HG02763 (cell line): ENCODE measurements at regions not wholly inside any gene's neighbourhood (a gene's known extent, or its start where the extent isn't known, plus 50 kb on each side); places are given as distances from the start of the nearest gene placed in this dataset.
"Not testable (repeated sequence)": the region's sequence is repeated elsewhere in the genome, so short reads cannot be mapped to it uniquely, and the experiment has no call there.

Source experiments
- ATAC-seq: cut with Tn5 transposase; IDR thresholded peaks from one replicate; pipeline ENCODE4 v1.9.1; 2021; ENCODE audit warnings: mild to moderate bottlenecking, moderate library complexity; ENCODE audit not compliant: unreplicated experiment

- peak; percentile 77 for ATAC-seq
Observed at GRCh38 chr4:132646186-132646585, 502.9 kb upstream of the PCDH10 start.

DNA sequence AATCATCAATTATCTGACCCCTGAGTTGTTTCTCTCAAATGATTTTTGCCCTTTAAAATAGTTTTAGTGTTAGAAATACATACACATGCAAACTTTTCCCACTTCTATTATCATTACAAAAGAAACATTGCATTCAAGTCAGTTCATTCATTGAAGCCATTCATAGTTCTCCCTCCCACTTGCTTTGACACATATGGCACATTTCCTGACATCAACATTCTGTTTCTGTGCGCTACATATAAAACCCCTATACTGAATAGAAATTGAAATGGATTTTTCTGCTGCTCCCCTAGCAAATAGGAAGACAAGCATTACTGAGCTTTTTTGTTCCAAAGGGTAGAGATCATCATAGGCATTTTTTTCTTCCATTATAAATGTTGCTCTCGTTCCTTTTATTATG is 497.9 kb upstream of the PCDH10 start:
- ATAC-seq = no peak

DNA sequence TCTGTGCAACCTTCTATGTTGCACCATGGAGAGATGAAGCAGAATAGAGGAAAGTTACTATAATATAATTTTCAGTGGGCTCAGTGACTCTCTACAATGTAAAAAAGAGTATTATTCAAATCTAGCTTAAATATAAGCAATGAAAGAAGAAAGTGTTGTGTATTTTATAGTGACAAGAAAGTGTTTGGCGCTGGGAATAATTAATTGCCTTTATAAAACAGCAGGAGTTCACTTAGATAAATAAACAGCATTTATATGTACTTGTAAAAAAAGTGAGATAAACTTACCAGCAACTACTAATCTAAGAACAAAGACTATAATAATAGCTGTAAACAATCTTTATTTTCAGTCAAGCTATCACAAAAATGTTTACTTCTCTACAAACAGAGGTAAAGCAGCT is 488.9 kb upstream of the PCDH10 start:
- no peak for ATAC-seq

DNA sequence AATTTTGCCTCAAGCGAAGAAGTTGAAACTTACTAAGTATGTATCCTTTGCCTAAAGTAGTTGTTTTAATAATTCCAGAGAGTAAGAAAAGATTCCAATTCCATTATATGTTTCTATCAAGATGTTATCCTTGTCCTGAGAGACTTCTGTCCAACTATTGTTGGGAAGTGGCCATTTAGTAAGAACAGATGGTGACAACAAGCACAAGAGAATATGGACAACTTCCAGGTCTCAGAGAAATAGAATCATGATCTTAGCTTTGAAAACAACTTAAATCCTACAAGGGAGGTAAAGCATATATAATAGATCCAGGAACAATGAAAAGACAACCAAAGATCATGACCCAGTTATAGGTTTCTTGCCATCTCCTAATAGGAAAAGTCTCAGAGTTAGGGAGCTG is 486.6 kb upstream of the PCDH10 start:
- ATAC-seq = no peak

DNA sequence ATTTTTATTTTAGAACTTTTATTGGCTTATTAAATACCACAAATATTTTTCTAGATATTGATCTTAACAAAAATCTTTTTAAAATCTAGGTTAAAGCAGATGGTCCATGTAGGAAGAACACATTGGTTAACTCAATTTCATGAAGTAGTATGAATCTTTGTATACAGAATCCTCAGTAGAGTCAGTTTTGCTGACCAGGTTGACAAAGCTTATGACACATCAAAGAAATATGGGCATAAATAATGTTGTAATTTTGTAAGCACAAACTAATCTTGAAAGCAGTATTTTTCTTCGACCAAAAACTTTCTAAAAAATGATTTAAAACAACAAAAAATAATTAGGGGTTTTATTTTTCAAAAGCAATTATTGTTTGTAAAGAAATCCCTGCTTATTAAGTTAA is 479.3 kb upstream of the PCDH10 start:
- no peak for ATAC-seq

DNA sequence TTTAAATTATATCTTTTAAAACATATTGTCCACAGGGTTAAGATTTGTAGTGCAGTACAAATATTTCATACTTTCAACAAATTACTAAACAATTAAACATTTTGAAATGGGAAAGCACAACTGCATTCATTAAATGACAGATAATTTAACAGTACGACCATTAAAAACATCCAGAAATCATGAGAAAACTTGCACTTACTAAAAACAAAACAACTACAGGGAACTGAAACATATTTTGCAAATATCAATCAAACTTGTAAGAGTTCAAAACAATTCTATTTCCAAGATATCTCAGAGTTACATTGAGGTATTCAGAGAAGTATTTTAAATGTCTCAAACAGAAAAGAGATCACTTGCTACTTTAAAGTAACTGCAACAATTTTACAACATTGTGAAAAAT is 478.5 kb upstream of the PCDH10 start:
- no peak for ATAC-seq

GRCh38 chr4:132683957-132684356 is 465.1 kb upstream of the PCDH10 start:
- ATAC-seq = no peak

DNA sequence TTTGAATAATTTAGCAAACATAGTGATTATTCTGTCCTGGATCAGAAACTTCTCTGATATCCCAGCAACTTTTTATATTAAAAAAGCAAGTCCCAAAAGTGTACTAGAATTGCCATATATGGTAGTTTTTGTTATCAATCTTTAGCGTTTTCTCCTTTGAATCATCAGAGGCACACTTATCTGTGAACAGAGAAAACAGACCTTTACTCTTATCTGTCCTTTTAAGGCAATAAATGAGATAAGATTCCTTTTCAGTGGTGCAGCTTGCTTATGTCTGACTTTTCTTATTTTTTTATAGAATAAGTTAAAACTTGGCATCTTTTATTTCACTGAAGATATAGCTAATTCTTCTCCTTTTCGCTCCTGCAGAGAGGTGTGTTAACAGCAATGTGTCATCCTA is 458.1 kb upstream of the PCDH10 start:
- no peak for ATAC-seq

GRCh38 chr4:132691668-132692067 is 457.4 kb upstream of the PCDH10 start:
- no peak for ATAC-seq

GRCh38 chr4:132694775-132695174 is 454.3 kb upstream of the PCDH10 start:
- ATAC-seq = no peak

DNA sequence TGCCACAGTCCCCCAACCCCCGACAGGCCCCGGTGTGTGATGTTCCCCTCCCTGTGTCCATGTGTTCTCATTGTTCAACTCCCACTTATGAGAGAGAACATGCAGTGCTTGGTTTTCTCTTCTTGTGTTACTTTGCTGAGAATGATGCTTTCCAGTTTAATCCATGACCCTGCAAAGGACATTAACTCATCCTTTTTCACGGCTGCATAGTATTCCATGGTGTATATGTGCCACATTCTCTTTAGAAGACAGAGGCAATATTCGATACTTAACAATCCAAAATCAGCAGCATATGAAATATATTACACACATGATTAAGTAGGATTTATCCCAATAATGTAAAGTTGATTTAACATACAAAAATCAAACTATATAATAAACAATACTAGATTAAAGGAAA is 451.6 kb upstream of the PCDH10 start:
- ATAC-seq = not testable (repeated sequence)

GRCh38 chr4:132707955-132708354 is 441.1 kb upstream of the PCDH10 start:
- no peak for ATAC-seq

DNA sequence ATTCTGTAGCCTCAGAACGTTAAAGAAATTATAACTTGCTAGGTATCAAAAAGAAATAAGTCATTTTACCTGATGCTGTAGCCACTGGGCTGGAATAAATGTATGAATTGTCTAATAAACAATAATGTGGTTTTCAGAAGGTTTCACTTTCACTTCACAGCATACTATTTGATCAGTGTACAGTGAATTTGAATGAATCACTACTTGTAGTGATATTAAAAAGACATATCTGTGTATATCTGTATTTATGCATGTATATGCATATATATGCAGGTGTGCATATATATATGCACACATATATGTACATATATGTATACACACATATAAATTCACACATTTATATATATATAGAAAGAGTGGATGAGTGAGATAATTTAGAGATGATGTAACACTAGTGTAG is 440.0 kb upstream of the PCDH10 start:
- ATAC-seq = no peak

GRCh38 chr4:132710971-132711370 is 438.1 kb upstream of the PCDH10 start:
- ATAC-seq = no peak

DNA sequence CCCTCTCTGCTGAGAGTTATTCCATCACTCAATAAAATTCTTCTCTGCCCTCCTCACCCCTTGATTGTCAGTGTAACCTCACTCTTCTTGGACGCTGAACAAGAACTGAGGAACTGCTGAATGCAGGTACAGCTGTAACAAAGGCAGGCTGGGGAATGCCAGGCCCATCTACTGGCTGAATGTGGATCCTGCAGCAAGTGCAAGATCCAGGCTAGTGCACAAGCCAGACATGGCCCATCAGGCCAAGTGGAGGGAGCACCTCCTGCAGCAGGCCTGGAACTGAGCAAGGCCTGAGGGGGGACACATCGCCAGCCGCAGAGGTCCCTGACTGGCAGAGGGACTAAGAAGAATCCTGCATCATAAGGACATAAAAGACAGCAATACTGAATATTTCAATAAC is 411.8 kb upstream of the PCDH10 start:
- no peak for ATAC-seq

GRCh38 chr4:132759199-132759780 is 389.8 kb upstream of the PCDH10 start:
- no peak for ATAC-seq

GRCh38 chr4:132763465-132763864 is 385.6 kb upstream of the PCDH10 start:
- ATAC-seq = no peak

DNA sequence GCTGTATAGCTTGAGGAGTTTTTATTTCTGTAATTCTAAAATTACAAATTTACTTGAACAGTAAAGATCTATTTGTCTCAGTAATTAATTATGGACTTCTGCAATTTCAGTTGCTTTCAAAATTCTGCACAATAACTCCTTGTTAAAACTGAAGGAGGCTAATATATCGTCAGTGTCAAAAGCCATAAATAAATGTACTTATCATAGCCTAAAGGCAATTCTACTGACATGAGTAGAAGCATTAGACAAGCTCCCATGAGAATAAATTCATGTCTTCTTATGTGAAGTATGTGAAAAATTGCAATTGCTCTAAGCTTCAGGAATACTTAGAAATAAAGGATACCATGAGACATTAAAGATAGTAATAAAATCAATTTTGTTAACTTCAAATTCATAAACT is 381.2 kb upstream of the PCDH10 start:
- no peak for ATAC-seq

- no peak for ATAC-seq
Observed at GRCh38 chr4:132770776-132771175, 378.3 kb upstream of the PCDH10 start.

GRCh38 chr4:132792310-132792709 is 356.8 kb upstream of the PCDH10 start:
- ATAC-seq = no peak

DNA sequence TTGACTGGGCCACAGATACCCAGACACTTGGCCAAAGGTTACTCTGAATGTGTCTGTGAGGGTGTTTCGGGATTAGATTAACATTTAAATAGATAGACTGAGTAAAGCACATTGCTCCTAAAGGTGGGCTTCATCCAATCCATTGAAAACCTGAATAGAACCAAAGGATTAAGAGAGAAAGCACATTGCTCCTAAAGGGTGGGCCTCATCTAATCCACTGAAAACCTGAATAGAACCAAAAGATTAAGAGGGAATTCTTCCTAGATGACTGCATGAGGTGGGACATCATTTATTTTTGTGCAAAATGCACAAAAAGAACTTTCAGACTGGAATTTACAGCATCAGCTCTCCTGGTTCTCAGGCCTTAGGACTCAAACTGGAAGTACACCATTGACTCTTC is 351.2 kb upstream of the PCDH10 start:
- ATAC-seq = no peak

DNA sequence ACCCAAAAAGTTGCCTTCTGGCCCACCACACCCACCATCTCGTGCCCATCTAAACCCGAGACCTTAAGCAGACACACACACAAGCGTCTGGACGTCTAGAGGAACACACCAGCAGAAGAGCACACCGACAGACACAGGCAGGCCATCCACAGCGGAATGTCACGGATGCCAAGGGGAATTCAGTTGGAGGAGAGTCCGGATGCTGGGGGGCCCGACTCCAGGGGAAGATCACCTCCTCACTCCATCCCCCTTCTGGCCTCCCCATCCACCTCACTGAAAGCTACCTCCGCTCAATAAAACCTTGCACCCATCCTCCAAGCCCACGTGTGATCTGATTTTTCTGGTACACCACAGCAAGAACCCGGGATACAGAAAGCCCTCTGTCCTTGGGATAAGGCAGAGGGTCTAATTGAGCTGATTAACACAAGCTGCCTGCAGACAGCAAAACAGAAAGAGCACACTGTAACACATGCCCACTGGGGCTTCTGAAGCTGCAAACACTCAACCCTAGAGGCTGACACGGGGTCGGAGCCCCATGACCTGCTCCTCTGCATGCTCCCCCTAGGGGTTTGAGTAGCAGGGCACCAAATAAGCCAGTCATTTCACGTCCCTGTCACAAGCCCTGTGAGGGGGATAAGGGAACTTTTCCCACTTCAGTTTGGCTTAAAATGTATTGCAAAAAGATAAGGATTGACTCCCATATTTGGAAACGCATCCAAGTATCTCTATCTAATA is 339.6 kb upstream of the PCDH10 start:
- ATAC-seq = no peak

GRCh38 chr4:132813061-132813460 is 336.0 kb upstream of the PCDH10 start:
- ATAC-seq = not testable (repeated sequence)
